Activated CD8-positive, alpha-beta memory T cell treated with anti-CD3 and anti-CD28 coated beads, Interleukin-2, amount 50 U/mL, for 24 hours (primary cell): ENCODE measurements at regions not wholly inside any gene's neighbourhood (a gene's known extent, or its start where the extent isn't known, plus 50 kb on each side); places are given as distances from the start of the nearest gene placed in this dataset.
"Not testable (repeated sequence)": the region's sequence is repeated elsewhere in the genome, so short reads cannot be mapped to it uniquely, and the experiment has no call there.

Experiments used
- DNase-seq: peaks from one replicate; pipeline ENCODE4 v3.0.0-alpha.2; 2020; ENCODE audit errors: extremely low read depth

DNA sequence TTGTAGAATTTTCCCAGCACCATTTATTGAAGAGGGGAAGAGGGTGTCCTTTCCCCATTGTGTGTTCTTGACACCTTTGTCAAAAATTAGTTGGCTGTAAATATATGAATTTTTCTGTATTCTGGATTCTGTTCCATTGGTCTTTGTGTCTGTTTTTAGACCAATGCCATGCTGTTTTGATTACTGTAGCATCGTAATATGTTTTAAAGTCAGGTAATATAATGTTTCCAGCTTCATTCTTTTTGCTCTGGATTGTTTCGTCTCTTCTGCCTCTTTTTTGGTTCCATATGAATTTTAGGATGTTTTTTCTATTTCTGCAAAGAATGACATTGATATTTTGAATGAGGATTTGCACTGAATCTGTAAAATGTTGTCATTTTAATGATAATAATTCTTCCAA lies 331.9 kb upstream of the RGS6 start:
- no peak for DNase-seq

- DNase-seq = no peak
Measured at GRCh38 chr14:71602524-71602923, 329.7 kb upstream of the RGS6 start.

GRCh38 chr14:71604231-71604630 lies 328.0 kb upstream of the RGS6 start:
- DNase-seq = no peak

DNA sequence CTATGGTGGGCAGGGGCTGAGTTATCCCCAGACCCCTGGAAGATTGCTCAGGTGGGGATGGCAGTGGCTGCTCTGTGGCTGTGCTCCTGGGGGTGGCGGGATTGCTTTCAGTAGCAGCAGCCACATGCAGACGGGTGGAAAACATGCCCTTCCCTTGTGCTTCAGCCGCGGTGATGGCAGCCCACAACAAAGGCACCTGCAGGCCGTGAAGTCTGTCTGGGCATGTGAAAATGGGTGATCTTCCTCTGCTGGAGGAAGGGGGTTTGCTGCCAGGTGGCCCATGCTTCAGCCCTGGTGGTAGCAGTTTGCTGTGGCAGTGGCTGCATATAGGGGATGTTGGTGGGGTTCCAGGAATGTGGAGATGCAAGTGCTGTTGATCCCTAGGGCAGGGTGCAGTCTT lies 326.2 kb upstream of the RGS6 start:
- DNase-seq = no peak

- DNase-seq = no peak
Measured at GRCh38 chr14:71606575-71606974, 325.7 kb upstream of the RGS6 start.

- no peak for DNase-seq
Measured at GRCh38 chr14:71607056-71607455, 325.2 kb upstream of the RGS6 start.

- no peak for DNase-seq
Measured at GRCh38 chr14:71610149-71610548, 322.1 kb upstream of the RGS6 start.

DNA sequence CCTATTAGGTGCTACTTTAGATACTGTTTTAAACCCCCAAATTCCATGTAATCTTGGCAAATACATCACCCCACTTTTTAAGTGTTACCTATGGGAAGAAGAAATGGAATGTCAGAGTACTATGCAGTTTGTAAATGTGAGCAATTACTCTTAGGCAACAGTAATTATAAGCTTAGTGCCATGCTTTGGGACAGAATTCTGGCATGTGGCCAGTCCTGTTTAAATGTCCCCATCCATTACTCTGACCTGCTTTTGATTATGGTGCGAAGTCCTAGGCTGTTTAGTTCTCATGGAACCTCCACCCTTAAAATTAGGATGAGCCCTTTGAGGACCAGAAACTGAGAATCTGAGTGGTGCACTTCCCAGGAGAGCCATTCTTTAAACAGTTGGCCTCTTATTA lies 321.4 kb upstream of the RGS6 start:
- no peak for DNase-seq

DNA sequence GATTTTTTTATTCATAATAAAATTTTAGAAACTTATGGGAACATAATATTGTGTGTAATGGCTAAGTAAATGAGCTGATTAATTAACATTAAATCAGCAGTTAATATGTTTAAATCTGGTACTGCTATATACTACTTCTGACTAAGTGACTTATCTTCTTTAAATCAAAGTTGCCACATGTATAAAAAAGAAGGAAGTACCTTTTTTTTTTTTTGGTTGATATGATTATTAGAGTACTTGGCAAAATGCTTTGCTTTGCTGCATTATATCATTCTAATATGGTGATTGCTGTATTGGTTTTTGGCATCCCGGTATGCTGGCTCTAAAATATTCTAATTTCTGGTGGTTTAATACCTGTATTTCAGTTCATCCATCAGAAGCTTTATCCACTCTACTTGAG lies 319.1 kb upstream of the RGS6 start:
- DNase-seq = no peak

GRCh38 chr14:71616013-71616412 lies 316.2 kb upstream of the RGS6 start:
- no peak for DNase-seq

- no peak for DNase-seq
Measured at GRCh38 chr14:71618047-71618446, 314.2 kb upstream of the RGS6 start.

DNA sequence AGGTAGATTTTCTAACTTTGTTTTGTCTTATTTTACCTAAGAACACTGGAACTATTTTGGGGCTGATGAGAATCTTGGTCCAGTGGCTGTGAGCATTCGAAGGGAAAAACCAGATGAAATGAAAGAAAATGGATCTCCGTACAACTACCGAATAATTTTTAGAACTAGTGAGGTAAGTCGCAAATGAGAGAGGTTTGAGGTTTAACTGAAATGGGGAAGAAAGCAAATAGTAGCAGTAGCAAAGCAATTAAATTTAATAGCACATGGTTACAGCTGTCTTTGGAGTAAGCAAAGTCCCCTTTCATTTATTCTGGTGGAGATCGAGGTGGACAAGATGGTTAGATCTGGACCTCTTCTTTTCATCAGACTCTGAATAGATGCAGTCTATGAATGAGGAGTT lies 313.5 kb upstream of the RGS6 start:
- DNase-seq = no peak

GRCh38 chr14:71619472-71619871 lies 312.8 kb upstream of the RGS6 start:
- DNase-seq = no peak

DNA sequence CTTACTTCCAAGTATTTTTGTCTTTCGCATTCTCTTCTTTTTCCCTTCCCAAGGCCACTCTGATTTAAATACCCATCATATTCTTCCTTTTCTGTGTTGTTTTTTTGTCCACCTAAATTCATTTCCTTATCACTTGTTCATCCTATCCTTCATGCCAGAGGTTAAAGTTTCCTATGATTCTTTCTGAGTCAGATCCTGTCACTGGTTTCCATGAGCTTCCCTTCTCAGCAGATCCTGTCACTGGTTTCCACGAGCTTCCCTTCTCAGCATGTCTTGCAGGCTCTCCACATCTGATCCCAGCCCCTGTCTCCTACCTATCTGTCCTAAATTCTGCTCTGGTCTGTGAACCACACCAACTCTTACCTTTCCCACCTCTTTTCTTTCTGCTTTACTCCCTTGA lies 311.8 kb upstream of the RGS6 start:
- no peak for DNase-seq

GRCh38 chr14:71621276-71621675 lies 311.0 kb upstream of the RGS6 start:
- no peak for DNase-seq

- DNase-seq = no peak
Measured at GRCh38 chr14:71621980-71622605, 310.1 kb upstream of the RGS6 start.

DNA sequence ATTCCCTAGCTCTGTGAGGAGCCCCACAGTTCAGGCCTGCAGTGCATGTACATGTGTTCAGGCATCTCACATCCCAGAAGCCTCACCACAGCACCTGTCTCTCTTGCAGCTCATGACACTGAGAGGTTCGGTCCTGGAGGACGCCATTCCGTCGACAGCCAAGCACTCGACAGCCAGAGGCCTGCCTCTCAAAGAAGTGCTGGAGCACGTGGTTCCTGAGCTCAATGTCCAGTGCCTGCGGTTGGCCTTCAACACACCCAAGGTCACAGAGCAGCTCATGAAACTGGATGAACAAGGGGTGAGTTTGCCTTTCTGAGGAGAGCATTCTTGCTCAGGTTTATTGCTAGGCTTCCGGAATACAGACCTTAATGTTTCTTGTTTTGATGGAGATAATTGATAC lies 308.3 kb upstream of the RGS6 start:
- no peak for DNase-seq

DNA sequence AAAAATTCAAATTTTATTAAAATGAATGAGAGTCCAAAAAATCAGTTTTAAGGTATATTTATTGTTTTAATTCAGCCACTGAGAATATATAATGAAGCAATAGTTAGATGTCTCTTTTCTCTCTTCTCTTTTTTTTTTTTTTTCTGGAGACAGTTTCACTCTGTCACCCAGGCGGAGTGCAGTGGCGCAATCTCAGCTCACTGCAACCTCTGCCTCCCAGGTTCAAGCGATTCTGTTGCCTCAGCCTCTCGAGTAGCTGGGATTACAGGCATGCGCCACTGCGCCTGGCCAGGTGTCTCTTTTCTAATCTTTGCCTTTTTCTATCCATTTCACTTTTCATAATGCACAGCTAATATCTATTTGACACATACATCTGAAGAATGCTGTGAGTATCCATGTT lies 307.1 kb upstream of the RGS6 start:
- DNase-seq = no peak

- no peak for DNase-seq
Measured at GRCh38 chr14:71625891-71626701, 306.1 kb upstream of the RGS6 start.

DNA sequence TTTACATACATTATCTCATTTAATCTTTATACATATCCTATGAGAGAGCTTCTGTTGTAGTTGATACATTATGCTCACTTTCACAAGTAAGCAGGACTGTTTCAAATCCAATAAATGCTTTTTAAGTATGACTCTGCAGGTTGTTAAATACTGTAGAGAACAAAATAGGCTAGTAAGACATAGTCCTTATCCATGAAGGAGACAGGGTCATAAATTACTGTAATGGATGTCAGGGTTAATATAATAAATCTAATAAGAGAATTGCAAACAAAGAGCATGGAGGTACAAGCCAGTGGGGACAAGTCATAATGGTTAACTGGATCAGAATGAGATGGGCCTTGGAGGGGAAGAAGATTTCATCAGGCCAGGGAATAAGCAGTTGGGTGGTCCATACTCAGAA lies 303.8 kb upstream of the RGS6 start:
- DNase-seq = no peak

DNA sequence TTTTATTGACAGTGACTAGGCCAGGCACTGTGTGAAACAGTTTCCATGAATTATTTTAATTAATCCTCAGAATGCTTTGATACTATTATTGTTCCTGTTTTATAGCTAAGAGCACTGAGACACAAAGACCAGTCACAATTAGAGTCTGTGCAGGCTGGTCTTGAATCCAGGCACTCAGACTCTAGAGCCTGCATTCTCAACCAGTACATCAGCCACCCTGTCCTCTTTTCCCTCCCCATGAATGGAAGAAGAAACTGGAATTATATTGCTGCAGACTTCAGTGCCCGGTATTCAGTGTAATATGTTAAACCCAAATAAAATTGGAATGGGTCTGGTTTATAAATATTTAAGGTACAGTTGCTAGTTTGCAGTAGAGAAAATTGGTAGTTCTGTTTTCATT lies 303.0 kb upstream of the RGS6 start:
- no peak for DNase-seq

DNA sequence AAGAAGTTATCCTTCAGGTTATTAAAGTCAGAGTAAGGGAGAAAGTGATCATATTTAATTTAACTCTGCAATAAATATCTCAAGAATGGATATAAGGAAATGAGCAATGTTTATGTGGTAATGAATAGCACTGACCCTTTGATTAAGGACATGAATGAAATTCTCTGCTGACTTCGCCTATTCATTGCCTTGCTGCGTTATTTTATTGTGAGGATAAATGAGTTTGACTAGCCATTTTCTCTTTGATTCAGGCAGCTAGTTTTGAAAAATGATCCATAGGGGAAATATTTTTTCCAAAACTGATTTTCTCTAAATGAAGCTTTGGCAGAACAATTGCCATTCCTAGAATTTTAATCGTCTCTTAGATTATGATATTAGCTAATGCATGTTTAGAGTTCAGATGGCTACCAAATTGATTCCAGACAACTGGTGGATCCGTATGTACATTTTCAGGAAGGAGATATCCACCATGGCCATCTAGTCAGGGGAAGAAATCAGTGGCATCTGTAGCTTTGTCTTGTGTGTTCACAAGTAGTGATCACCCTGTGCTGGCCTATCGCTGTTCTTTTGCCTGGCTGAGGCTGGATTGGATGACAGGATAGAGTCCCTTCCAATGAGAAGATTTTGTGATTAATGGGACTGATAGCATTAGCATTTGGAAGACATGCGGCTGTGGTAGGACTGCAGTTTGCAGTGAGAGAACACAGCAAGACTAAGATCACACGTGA lies 302.3 kb upstream of the RGS6 start:
- no peak for DNase-seq

- not testable (repeated sequence) for DNase-seq
Measured at GRCh38 chr14:71631030-71631429, 301.2 kb upstream of the RGS6 start.
